Pancreas (tissue), 10 donors: ENCODE measurements at regions not wholly inside any gene's neighbourhood (a gene's known extent, or its start where the extent isn't known, plus 50 kb on each side); places are given as distances from the start of the nearest gene placed in this dataset.

Experiments used
- ATAC-seq, 4 donors: fragments of 200-7000 bp; cut with Tn5 transposase; one replicate each; pipeline versions ENCODE4 v1.8.0 to v1.9.1; 2020; ENCODE audit warnings: mild to moderate bottlenecking in 4 of 4, moderate library complexity in 4 of 4
- DNase-seq, 6 donors: peaks; one replicate each; pipeline ENCODE4 v3.0.0-alpha.2; 2020
- FAIRE-seq: peaks from 2 replicates; lab custom pipeline; 2012; peaks lifted over from hg19 to GRCh38; lab: Jason Lieb, UNC
- H3K27ac ChIP-seq, 4 donors: fragments of 200-600 bp; sonication (generic); 1 replicate in 3 of 4; 2 replicates in 1 of 4; pipeline versions ENCODE4 v1.5.0 to v1.8.0; 2020
- H3K27me3 ChIP-seq, 4 donors: fragments of 200-600 bp; one replicate each; pipeline ENCODE4 v1.8.0; 2021
- H3K36me3 ChIP-seq, 3 donors: fragments of 200-600 bp; sonication (generic) in 1 of 3; one replicate each; pipeline versions ENCODE4 v1.5.0 to v1.8.0; 2020 to 2021
- H3K4me1 ChIP-seq, 3 donors: fragments of 200-600 bp; one replicate each; pipeline ENCODE4 v1.8.0; 2021
- H3K4me3 ChIP-seq, 4 donors: fragments of 200-600 bp; sonication (generic) in 2 of 4; one replicate each; pipeline versions ENCODE4 v1.5.0 to v1.8.0; 2020 to 2021
- H3K9me3 ChIP-seq, 4 donors: fragments of 200-600 bp; one replicate each; pipeline ENCODE4 v1.8.0; 2021
- WGBS, 2 donors: extraction: QIAGEN DNeasy Blood & Tissue Kit; methylation state at CpG; one replicate each; pipeline ENCODE4 v1.1.7; 2013; 5-methylcytosine and 5-hydroxymethylcytosine counted together
- intact Hi-C, 3 donors: fragments of 100-400 bp; cut with DNase I; formaldehyde crosslinking; loops; one replicate each; pipeline versions ENCODE4 v1.11.1 to v1.14.2; 2022
- TF ChIP-seq, protein P1 (sequence below), 4 donors: fragments of 200-600 bp; sonication (generic) in 3 of 4; IDR thresholded peaks; one replicate each; pipeline versions ENCODE4 v1.5.0 to v1.8.0; 2021; ENCODE audit warnings: antibody characterized with exemption in 4 of 4
- donor health status: healthy with polysubstance abuse.
- donor health status: DM: no; HTN: no; CAD: no; lungs with moderate emphysema.
- donor health status: DM: no; HTN: no; CAD: no.
- donor health status: control.
- donor health status: control.
- donor health status: Bipolar disorder and iron deficiency.
- donor health status: DM: yes; HTN: yes; CAD: no.
- donor health status: DM: no; HTN: no; CAD: no.
- donor health status: DM: no; HTN: no; CAD: no.
- donor health status: DM: yes; HTN: yes; CAD: no.

DNA sequence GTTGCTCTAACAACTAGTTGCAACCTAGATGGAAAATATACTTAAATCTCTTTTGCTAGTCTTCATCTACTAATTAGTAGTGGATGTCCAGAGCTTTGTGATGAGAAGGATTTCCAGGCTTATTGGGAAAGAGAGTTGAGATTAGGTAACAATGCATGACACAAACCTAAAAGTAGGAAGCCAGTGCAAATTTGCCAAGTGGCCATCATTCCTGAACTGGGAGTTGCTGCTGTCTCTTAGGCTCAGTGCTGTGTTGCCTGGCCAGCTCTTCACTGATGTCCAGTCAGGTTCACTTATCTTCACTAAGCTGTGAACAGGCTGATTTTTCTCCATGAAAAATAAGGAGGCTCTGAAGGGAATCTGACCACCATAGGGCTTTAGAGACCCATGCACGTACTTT, 105.6 kb upstream of the AMOT start:
- no peaks in the 10 kb centered on the region for H3K4me1 ChIP-seq
- TF ChIP-seq, protein P1, sequence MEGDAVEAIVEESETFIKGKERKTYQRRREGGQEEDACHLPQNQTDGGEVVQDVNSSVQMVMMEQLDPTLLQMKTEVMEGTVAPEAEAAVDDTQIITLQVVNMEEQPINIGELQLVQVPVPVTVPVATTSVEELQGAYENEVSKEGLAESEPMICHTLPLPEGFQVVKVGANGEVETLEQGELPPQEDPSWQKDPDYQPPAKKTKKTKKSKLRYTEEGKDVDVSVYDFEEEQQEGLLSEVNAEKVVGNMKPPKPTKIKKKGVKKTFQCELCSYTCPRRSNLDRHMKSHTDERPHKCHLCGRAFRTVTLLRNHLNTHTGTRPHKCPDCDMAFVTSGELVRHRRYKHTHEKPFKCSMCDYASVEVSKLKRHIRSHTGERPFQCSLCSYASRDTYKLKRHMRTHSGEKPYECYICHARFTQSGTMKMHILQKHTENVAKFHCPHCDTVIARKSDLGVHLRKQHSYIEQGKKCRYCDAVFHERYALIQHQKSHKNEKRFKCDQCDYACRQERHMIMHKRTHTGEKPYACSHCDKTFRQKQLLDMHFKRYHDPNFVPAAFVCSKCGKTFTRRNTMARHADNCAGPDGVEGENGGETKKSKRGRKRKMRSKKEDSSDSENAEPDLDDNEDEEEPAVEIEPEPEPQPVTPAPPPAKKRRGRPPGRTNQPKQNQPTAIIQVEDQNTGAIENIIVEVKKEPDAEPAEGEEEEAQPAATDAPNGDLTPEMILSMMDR (IDR thresholded peaks at IDR 0.05), result no peak
- ATAC-seq, result no peak
- DNase-seq, result no peak
- 38 to 44% methylated on average over 1 of the region's 1 CpG for WGBS, 2 donors
- no peak for FAIRE-seq
- intact Hi-C loops, result no loop called here
- H3K4me3 ChIP-seq, result no peak overlapping the region
- H3K36me3 ChIP-seq, result no peaks in the 10 kb centered on the region
- H3K9me3 ChIP-seq, result no peaks in the 10 kb centered on the region
- no peak overlapping the region for H3K27ac ChIP-seq
- peaks cover 0 to 5% (median 0%) of the 10 kb centered on the region in 4 donors for H3K27me3 ChIP-seq

DNA sequence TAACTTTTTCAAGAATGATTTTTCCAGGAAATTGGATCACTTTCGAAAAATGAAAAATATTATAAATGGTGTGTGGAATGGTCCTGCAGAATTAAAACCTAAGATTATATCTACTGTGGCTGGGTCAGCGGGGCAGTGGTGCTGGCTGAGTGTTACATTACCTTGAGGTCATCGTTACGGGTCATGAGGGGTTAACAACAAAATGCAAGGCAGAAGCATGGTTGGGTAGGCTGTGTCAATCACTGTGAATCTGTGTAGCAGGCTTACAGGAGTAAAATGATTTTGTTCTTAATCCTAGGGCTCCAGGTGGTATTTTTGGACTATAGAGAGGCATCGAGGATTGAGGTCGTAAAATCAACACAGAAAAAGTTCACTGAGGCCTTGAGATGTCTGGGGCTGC, 105.2 kb upstream of the AMOT start:
- no peak for DNase-seq
- H3K27me3 ChIP-seq, result peaks cover 0 to 5% (median 0%) of the 10 kb centered on the region in 4 donors
- no peak for FAIRE-seq
- intact Hi-C loops, result no loop called here
- TF ChIP-seq, protein P1 (IDR thresholded peaks at IDR 0.05), result no peak
- no peak for ATAC-seq
- H3K36me3 ChIP-seq, result no peaks in the 10 kb centered on the region
- no peak overlapping the region for H3K27ac ChIP-seq
- H3K4me1 ChIP-seq, result no peaks in the 10 kb centered on the region
- no peaks in the 10 kb centered on the region for H3K9me3 ChIP-seq
- WGBS, 2 donors, result 71 to 73% methylated on average over 6 of the region's 6 CpGs
- H3K4me3 ChIP-seq, result no peak overlapping the region

DNA sequence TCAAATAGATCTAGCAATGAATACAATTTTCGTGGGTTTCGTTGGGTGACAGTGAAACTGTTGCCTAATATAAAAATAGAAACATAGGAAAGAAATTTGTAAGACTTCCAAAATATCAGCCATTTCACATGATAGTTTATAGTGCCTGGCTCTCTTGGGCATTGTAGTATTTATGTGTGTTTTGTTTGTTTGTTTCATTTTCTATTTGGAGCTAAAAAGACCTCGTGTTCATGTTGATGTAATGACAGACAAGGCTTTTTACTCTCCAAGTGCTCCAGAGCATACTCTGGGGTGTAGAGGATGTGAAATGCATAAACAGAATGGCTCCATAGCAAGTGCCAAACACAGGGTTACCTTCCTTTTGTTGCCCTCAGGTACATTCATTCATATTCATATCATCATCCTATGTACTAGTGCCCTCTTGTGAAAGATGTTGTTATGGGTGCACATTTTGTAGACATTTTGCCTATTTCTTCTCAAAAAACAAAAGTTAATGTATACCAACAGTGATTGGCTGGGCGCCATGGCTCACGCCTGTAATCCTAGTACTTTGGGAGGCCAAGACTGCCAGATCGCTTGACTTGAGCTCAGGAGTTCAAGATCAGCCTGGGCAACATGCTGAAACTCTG, 100.7 kb upstream of the AMOT start:
- intact Hi-C loops, result no loop called here
- DNase-seq, result no peak
- ATAC-seq, result peak in 1 of 4 donors; percentile 18
- Histone ChIP-seq H3K4me1 (no peaks in the 10 kb centered on the region), H3K27me3 (peaks cover 0 to 5% (median 0%) of the 10 kb centered on the region in 4 donors), H3K36me3 (no peaks in the 10 kb centered on the region), H3K9me3 (no peaks in the 10 kb centered on the region), H3K27ac (no peak overlapping the region), H3K4me3 (no peak overlapping the region)
- WGBS, 2 donors, result 30% methylated on average over 6 of the region's 6 CpGs
- TF ChIP-seq, protein P1 (IDR thresholded peaks at IDR 0.05), result no peak
- FAIRE-seq, result no peak

DNA sequence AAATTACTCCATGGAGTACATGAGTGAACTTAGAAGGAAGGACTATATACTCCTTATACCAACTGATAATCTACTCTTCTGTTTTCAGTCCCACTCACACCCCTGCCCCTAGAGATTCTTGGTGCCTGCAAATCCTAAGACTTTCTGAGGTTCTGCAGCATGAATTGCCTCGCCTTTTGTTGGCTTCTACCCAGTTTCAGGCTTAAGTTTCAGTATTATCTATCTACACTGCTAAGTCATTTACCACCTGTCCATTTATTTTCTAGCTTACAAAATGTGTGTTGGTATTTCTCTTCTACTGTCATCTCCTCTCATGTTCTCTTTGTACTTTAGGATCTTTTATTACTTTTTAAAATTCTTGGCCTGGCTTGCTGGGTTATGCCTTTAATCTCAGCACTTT, 94.4 kb upstream of the AMOT start:
- DNase-seq (no peak), FAIRE-seq (no peak), ATAC-seq (no peak)
- H3K27ac ChIP-seq, result no peak overlapping the region
- no peaks in the 10 kb centered on the region for H3K9me3 ChIP-seq
- peaks cover 0 to 10% (median 0%) of the 10 kb centered on the region in 4 donors for H3K27me3 ChIP-seq
- H3K4me1 ChIP-seq, result no peaks in the 10 kb centered on the region
- no peaks in the 10 kb centered on the region for H3K36me3 ChIP-seq
- no peak overlapping the region for H3K4me3 ChIP-seq
- intact Hi-C loops, result no loop called here
- TF ChIP-seq, protein P1 (IDR thresholded peaks at IDR 0.05), result no peak
- 32 to 56% methylated on average over 1 of the region's 1 CpG for WGBS, 2 donors

DNA sequence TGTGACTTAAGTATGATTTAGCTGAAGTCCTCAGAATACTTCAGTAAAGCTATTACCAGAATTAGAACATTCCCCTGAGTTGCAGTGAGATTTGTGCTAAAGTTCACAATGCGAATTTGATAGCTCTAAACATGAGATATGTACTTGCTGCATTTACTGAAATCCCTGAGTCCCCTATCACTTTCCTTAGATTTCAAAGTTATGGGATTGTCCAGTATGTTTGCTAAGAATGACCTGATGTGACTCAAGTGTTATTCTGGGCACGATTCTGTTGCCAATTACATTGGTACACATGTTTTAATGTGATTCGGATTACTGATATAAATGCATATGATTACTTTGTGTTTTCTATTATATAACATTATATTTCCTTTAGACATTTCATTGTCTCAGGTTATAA, 91.3 kb upstream of the AMOT start:
- intact Hi-C loops, result no loop called here
- H3K9me3 ChIP-seq, result no peaks in the 10 kb centered on the region
- ATAC-seq (no peak), DNase-seq (no peak), FAIRE-seq (peak; percentile 26)
- no peaks in the 10 kb centered on the region for H3K4me1 ChIP-seq
- TF ChIP-seq, protein P1 (IDR thresholded peaks at IDR 0.05), result no peak
- peaks cover 0 to 10% (median 0%) of the 10 kb centered on the region in 4 donors for H3K27me3 ChIP-seq
- WGBS, 2 donors, result 41 to 53% methylated on average over 3 of the region's 3 CpGs
- H3K36me3 ChIP-seq, result no peaks in the 10 kb centered on the region
- H3K4me3 ChIP-seq, result no peak overlapping the region
- no peak overlapping the region for H3K27ac ChIP-seq
